22Rv1 (cell line): ENCODE measurements at regions not wholly inside any gene's neighbourhood (a gene's known extent, or its start where the extent isn't known, plus 50 kb on each side); places are given as distances from the start of the nearest gene placed in this dataset.
A peak's percentile ranks its signal among the peaks of the same experiment; 100 is the strongest.

Experiments used
- H3K27ac ChIP-seq: fragments of 450-650 bp; 2 replicates; pipeline ENCODE4 v1.5.1; 2017
- ZFX ChIP-seq: fragments of 450-650 bp; IDR thresholded peaks from 2 replicates; pipeline ENCODE4 v1.6.1; 2017; ENCODE audit warnings: antibody characterized with exemption, borderline replicate concordance
- TF ChIP-seq, protein P1 (sequence below): fragments of 450-650 bp; IDR thresholded peaks from 2 replicates; pipeline ENCODE4 v1.5.1; 2017; ENCODE audit warnings: mild to moderate bottlenecking

DNA sequence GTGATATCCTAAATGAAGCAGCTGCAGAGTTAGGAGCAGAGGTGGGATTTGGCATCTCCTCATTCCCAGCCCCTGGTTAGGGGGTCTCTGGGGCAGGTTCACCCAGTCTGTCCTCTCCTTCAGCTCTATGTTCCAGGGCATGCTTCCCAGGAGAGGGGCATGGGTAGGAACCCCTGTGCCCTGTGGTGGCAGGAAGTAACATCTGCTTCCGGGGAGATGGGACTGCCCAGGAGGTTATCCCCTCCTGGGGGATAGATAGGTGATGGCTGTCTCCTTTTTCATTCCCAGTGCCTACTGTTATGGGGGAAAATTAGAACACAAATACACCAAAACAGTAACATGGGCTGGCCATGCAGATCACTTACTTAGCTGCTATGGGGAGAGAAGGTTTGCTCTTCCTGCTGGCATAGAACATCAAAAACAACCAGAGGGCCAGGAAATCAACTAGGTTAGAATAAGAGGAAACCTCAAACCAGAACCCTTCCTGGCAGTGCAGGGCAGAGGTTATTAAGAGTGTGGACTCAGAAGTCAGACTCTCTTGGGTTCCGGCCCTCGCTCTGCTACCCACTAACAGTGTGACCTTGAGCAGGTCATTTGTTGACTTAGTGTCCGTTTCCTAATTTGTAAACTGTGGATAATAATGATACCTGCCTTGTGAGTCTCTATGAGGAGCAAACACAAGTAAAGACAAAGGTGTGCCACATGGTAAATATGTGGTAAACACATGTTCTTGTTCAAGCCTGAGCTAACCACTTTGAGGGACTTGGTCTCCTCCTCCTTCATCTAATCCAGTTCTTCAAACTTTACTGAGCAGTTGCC, 157.8 kb upstream of the JUN start:
- H3K27ac ChIP-seq, result no peak overlapping the region; the same call in 1 of the 2 replicates
- TF ChIP-seq ZFX, result no peak
- TF ChIP-seq, protein P1, sequence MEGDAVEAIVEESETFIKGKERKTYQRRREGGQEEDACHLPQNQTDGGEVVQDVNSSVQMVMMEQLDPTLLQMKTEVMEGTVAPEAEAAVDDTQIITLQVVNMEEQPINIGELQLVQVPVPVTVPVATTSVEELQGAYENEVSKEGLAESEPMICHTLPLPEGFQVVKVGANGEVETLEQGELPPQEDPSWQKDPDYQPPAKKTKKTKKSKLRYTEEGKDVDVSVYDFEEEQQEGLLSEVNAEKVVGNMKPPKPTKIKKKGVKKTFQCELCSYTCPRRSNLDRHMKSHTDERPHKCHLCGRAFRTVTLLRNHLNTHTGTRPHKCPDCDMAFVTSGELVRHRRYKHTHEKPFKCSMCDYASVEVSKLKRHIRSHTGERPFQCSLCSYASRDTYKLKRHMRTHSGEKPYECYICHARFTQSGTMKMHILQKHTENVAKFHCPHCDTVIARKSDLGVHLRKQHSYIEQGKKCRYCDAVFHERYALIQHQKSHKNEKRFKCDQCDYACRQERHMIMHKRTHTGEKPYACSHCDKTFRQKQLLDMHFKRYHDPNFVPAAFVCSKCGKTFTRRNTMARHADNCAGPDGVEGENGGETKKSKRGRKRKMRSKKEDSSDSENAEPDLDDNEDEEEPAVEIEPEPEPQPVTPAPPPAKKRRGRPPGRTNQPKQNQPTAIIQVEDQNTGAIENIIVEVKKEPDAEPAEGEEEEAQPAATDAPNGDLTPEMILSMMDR, result no peak

DNA sequence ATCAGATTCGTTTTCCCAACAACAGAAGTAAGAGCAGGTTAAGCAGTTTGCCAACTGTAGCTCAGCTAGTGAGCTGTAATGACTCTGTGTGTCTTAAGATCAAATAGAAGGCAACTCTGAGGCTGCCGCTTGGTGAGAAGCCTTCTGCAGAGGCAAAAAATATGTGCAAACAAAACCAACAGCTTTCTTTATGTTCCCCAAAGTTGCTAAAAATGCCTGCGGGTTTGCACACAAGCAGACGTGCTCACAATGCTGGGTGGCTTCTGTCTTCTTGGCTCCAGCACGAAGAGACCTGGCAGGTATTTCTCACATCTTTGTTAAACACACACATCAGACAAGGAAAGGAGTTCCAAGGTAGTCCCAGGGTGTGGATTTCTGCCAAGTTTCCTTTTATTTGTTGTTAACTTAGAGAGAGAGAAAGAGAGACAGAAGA, 158.9 kb upstream of the JUN start:
- peak overlapping the region; percentile 51 for H3K27ac ChIP-seq
- TF ChIP-seq ZFX, result no peak
- TF ChIP-seq, protein P1, result no peak

DNA sequence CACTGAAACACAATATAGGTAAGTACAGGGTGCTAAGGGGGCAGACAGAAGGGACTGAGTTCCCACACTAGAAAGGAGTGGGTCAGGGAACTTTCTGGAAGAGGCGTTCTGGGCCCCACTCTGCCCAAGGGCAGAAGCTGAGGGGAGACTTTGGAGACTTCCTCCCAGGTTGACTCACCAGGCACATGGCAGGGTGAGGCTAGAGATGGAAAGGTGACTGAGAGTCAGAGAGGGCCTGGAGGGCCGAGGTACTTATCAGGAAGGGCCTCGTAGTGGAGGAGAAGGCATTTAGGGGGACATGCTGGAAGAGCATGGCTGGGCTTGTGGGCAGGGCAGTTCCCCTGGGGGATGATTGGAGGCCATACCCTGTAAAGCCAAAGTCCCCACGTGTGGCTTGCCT, 159.9 kb upstream of the JUN start:
- TF ChIP-seq ZFX, result no peak
- TF ChIP-seq, protein P1, result no peak
- H3K27ac ChIP-seq, result no peak overlapping the region

DNA sequence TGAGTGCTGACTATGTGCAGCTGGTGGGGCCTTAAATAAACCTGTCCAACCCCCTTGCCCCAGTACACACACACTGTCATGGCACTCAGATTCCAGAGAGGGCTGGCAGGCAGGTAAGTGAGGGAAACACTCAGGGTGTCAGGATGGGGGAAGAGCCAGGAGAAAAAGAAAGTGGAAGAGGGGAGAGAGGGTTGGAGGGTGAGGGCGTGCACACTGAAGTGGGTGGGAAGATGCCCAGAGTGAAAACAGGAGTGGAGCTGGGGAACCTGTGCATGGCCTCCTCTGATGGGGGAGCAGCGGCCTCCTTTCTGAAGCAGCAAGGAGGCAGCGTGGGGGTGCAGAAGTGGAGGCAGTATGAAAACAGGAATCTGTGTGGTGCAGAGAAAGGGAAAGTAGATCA, 160.6 kb upstream of the JUN start:
- H3K27ac ChIP-seq, result no peak overlapping the region
- no peak for TF ChIP-seq ZFX
- TF ChIP-seq, protein P1, result no peak

DNA sequence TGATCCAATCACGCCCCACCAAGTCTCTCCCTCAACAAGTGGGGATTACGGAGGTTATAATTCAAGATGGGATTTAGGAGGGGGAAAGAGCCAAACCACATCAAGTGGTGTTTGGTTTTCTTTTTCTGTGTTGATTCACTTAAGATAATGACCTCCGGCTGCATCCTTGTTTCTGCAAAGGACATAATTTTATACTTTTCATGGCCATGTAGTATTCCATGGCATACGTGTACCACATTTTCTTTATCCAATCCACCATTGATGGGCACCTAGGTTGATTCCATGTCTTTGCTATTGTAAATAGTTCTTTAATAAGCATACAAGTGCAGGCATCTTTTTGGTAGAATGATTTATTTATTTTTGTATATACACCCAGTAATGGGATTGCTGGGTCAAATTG, 162.5 kb upstream of the JUN start:
- TF ChIP-seq ZFX, result no peak
- TF ChIP-seq, protein P1, result no peak
- H3K27ac ChIP-seq, result no peak overlapping the region

DNA sequence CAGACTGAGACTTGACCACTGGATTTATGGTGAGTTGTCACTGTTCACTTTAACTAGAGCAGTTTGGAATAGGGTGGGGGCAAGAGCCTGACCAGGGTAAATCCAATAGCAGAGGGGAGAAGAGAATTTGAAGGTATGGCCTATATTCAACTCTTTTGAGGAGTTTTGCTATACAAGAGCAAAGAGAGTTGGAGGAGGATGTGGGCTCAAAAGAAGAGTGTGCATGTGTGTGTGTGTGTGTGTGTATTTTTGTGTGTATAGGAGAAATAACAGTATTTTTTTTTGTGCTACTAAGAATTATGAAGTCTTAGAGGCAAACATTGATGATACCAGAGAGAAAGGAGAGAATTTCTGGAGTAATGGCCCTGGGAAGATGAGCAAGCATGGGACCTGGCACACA, 164.8 kb upstream of the JUN start:
- H3K27ac ChIP-seq, result no peak overlapping the region
- no peak for TF ChIP-seq ZFX
- TF ChIP-seq, protein P1, result no peak

DNA sequence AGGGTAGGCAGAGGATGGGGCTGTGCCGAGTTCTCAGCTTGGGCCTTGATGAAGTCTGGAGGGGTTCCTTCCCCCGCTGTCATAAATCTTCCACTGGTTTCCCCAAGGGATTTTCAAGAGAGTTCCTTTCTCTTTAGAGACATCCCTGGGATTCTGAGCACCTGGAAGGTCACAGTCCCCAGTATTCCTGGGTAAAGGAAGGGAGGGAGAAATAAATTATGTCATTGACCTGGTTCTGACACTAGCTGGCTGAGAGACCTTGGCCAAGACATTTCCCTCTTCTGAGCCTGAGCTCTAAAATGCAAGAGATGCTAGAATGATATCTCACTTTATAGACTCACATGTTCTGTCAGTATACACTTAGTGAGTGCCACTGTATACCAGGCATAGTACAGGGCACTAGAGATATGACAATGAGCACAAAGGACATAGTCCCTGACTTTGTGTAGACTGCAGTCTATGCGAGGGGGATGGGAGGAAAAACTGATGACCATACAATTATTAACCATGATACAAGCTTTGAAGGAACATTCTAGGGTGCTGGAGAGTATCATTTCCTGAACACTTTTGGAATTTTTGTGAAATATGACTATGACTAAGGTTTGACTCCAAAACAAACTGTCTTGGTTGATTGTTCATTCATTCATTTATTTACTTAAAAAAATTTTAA, 165.8 kb upstream of the JUN start:
- no peak for TF ChIP-seq ZFX
- TF ChIP-seq, protein P1, result no peak
- no peak overlapping the region for H3K27ac ChIP-seq
